ENCODE measurements at regions not wholly inside any gene's neighbourhood (a gene's known extent, or its start where the extent isn't known, plus 50 kb on each side); places are given as distances from the start of the nearest gene placed in this dataset.

DNA sequence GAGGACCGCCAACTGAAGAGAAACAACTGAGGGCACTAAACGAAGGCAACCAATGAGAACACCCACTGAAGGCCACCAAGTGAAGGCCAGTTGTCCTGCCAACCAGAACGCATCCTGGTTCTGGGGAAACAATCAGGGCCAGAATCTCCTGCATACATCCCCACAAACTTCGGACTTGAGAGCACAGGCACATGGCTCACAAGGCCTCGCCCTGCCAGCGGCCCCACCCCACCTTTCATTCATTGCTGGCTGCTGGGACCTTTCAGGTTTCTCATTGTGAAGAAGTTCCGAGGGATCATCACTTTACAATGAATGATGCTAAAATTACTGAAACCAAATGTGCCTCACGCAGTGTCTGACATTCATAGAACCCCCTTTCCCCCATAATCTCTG lies 79.2 kb upstream of the ABI1 start:
- Histone ChIP-seq H3K23me2 (ENCODE audit: insufficient read length, low read depth, low read length, poor library complexity, severe bottlenecking) (no peaks in the 10 kb centered on the region), H3K27ac (ENCODE audit: insufficient read length, low read depth, low read length) (no peak overlapping the region), H3K79me1 (ENCODE audit: insufficient read depth, low read depth, low read length, poor library complexity, severe bottlenecking) (no peaks in the 10 kb centered on the region), H3K9me3 (ENCODE audit: control insufficient read depth, low read depth, low read length) (no peaks in the 10 kb centered on the region), H3K4ac (ENCODE audit: low read depth, low read length) (no peak overlapping the region), H3K4me2 (ENCODE audit: insufficient read depth, insufficient read length, low read length) (no peak overlapping the region), H2BK5ac (ENCODE audit: insufficient read length, low read length) (no peak overlapping the region), H3K27me3 (ENCODE audit: insufficient read depth, low read length) (no peaks in the 10 kb centered on the region), H2BK120ac (ENCODE audit: low read depth, low read length, poor library complexity, severe bottlenecking) (no peak overlapping the region), H3K14ac (ENCODE audit: insufficient read depth, low read length) (no peak overlapping the region), H3K4me1 (ENCODE audit: insufficient read depth, low read length) (no peaks in the 10 kb centered on the region), H4K20me1 (ENCODE audit: control insufficient read depth, insufficient read depth, insufficient read length) (no peaks in the 10 kb centered on the region), H4K8ac (replicated peaks; ENCODE audit: insufficient read length, low read depth, low read length) (no peak overlapping the region), H3K79me2 (ENCODE audit: insufficient read depth, low read length) (no peaks in the 10 kb centered on the region), H2BK15ac (ENCODE audit: low read depth, low read length) (no peak overlapping the region), H3T11ph (ENCODE audit: low read length) (no peak overlapping the region), H3K9ac (ENCODE audit: extremely low read depth, insufficient read length, low read length) (no peak overlapping the region), H2AK5ac (ENCODE audit: insufficient read length, low read length) (no peak overlapping the region), H4K5ac (ENCODE audit: insufficient read length, low read depth, low read length) (no peak overlapping the region), H3K18ac (ENCODE audit: insufficient read length, low read depth, low read length) (no peak overlapping the region), H4K91ac (ENCODE audit: insufficient read length, low read depth, low read length) (no peak overlapping the region), H3K23ac (ENCODE audit: insufficient read length, low read depth, low read length) (no peak overlapping the region), H2AFZ (ENCODE audit: low read length) (no peak overlapping the region), H3K56ac (ENCODE audit: insufficient read length, low read depth, low read length) (no peak overlapping the region), H2BK12ac (ENCODE audit: insufficient read length, low read depth, low read length) (no peak overlapping the region), H2BK20ac (ENCODE audit: low read depth, low read length, poor library complexity, severe bottlenecking) (no peak overlapping the region)
- Mint-ChIP-seq H3K36me3 (ENCODE audit: insufficient read depth in 1 of 3, low read depth in 3 of 3) (no peaks in the 10 kb centered on the region), H3K4me3 (no peak overlapping the region; a peak in 1 of 5 replicates), H3K9me3 (no peaks in the 10 kb centered on the region), H3K27me3 (ENCODE audit: low read depth) (peaks cover 5% of the 10 kb centered on the region), H3K4me1 (peaks cover 14 to 18% of the 10 kb centered on the region in 2 experiments), H3K27ac (peak overlapping the region in 2 of 3 experiments; percentile 14 to 91; a peak in 2 of 7 replicates)
- no peak for DNase-seq
- no CpG with 5 or more reads among the region's 8 CpGs for WGBS (ENCODE audit: extremely low coverage, insufficient read length, low lambda C conversion rate)
- TF ChIP-seq, protein P1, sequence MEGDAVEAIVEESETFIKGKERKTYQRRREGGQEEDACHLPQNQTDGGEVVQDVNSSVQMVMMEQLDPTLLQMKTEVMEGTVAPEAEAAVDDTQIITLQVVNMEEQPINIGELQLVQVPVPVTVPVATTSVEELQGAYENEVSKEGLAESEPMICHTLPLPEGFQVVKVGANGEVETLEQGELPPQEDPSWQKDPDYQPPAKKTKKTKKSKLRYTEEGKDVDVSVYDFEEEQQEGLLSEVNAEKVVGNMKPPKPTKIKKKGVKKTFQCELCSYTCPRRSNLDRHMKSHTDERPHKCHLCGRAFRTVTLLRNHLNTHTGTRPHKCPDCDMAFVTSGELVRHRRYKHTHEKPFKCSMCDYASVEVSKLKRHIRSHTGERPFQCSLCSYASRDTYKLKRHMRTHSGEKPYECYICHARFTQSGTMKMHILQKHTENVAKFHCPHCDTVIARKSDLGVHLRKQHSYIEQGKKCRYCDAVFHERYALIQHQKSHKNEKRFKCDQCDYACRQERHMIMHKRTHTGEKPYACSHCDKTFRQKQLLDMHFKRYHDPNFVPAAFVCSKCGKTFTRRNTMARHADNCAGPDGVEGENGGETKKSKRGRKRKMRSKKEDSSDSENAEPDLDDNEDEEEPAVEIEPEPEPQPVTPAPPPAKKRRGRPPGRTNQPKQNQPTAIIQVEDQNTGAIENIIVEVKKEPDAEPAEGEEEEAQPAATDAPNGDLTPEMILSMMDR (conservative IDR thresholded peaks at IDR 0.05), result no peak
